PC-3 (cell line): ENCODE measurements at regions not wholly inside any gene's neighbourhood (a gene's known extent, or its start where the extent isn't known, plus 50 kb on each side); places are given as distances from the start of the nearest gene placed in this dataset.

Source experiments
- CTCF ChIP-seq: fragments of 300-600 bp; sonication (generic); conservative IDR thresholded peaks from 2 replicates; pipeline ENCODE4 v1.5.1; 2017; ENCODE audit warnings: antibody characterized with exemption, low read depth, mild to moderate bottlenecking, low read length
- EZH2 ChIP-seq: fragments of 300-600 bp; sonication (generic); IDR thresholded peaks from one replicate; pipeline ENCODE4 v1.6.1; 2017; ENCODE audit warnings: antibody characterized with exemption, mild to moderate bottlenecking, low read length; ENCODE audit not compliant: unreplicated experiment

GRCh38 chr7:12827219-12827821 lies 139.9 kb downstream of the ARL4A start:
- TF ChIP-seq CTCF (no peak), EZH2 (no peak)
